K562 (cell line): ENCODE measurements at regions not wholly inside any gene's neighbourhood (a gene's known extent, or its start where the extent isn't known, plus 50 kb on each side); places are given as distances from the start of the nearest gene placed in this dataset.

Experiments
- CBFA2T3 ChIP-seq: fragments of 450-650 bp; IDR thresholded peaks from 2 replicates; pipeline ENCODE4 v1.6.1; 2017
- CBX3 ChIP-seq, 2 experiments: IDR thresholded peaks; 1 replicate in 1 of 2; 2 replicates in 1 of 2; pipeline ENCODE4 v1.6.1; 2012; ENCODE audit warnings: inconsistent platforms in 2 of 2, low read length in 2 of 2, borderline replicate concordance in 1 of 2, control low read depth in 1 of 2
- ERF ChIP-seq: fragments of 450-650 bp; formaldehyde crosslinking; IDR thresholded peaks from 2 replicates; pipeline ENCODE4 v1.4.0; 2020; ENCODE audit warnings: mild to moderate bottlenecking, mixed read lengths
- GTF2A2 ChIP-seq: IDR thresholded peaks from 2 replicates; pipeline ENCODE4 v1.6.1; 2016; ENCODE audit warnings: mild to moderate bottlenecking, missing genetic modification characterization, missing compliant biosample characterization
- NBN ChIP-seq: fragments of 450-650 bp; IDR thresholded peaks from 2 replicates; pipeline ENCODE4 v1.6.1; 2016; ENCODE audit warnings: low read depth, mild to moderate bottlenecking
- ZC3H4 ChIP-seq: sonication (generic); formaldehyde crosslinking; IDR thresholded peaks from 2 replicates; pipeline ENCODE4 v1.9.0; 2021; ENCODE audit warnings: missing genetic modification reagents, borderline replicate concordance
- ZNF140 ChIP-seq: fragments of 250-450 bp; sonication (Bioruptor Pico); IDR thresholded peaks from 2 replicates; pipeline ENCODE4 v1.8.0; 2021; ENCODE audit warnings: moderate library complexity, mild to moderate bottlenecking, inconsistent platforms
- ZNF699 ChIP-seq: fragments of 250-450 bp; sonication (Bioruptor Pico); IDR thresholded peaks from 2 replicates; pipeline ENCODE4 v1.8.0; 2021; ENCODE audit warnings: mild to moderate bottlenecking, moderate library complexity; ENCODE audit not compliant: insufficient replicate concordance
- TF ChIP-seq, protein P1 (sequence below): fragments of 250-450 bp; sonication (Bioruptor Pico); IDR thresholded peaks from 2 replicates; pipeline ENCODE4 v1.4.0; 2020; ENCODE audit warnings: mild to moderate bottlenecking, moderate library complexity

DNA sequence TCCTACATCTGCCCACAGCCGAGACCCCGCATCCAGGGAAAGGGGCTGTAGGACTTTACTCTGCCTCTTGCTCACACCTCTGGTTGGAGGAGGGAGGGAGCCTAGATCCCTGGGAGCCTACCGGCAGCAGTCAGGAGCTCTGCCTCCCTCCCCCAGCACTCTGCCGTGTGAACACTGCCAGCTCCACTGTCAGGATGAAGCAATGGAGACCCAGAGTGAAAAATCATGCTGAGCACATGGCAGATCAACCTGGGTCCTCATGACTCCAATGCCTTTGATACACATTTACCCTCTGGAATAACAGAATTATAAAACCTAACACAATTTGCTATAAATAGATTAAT, 477.7 kb downstream of the TNS3 start (continued):
- TF ChIP-seq ERF (CRISPR knock-in tag) (no peak), CBX3 (IDR thresholded peaks at IDR 0.05; ENCODE audit: borderline replicate concordance in 1 of 2, low read length in 2 of 2) (no peak), NBN (no peak), ZC3H4 (CRISPR knock-in tag) (no peak), ZNF140 (CRISPR knock-in tag) (no peak), ZNF699 (CRISPR knock-in tag) (no peak), GTF2A2 (tag) (no peak), CBFA2T3 (no peak)
- TF ChIP-seq, protein P1, sequence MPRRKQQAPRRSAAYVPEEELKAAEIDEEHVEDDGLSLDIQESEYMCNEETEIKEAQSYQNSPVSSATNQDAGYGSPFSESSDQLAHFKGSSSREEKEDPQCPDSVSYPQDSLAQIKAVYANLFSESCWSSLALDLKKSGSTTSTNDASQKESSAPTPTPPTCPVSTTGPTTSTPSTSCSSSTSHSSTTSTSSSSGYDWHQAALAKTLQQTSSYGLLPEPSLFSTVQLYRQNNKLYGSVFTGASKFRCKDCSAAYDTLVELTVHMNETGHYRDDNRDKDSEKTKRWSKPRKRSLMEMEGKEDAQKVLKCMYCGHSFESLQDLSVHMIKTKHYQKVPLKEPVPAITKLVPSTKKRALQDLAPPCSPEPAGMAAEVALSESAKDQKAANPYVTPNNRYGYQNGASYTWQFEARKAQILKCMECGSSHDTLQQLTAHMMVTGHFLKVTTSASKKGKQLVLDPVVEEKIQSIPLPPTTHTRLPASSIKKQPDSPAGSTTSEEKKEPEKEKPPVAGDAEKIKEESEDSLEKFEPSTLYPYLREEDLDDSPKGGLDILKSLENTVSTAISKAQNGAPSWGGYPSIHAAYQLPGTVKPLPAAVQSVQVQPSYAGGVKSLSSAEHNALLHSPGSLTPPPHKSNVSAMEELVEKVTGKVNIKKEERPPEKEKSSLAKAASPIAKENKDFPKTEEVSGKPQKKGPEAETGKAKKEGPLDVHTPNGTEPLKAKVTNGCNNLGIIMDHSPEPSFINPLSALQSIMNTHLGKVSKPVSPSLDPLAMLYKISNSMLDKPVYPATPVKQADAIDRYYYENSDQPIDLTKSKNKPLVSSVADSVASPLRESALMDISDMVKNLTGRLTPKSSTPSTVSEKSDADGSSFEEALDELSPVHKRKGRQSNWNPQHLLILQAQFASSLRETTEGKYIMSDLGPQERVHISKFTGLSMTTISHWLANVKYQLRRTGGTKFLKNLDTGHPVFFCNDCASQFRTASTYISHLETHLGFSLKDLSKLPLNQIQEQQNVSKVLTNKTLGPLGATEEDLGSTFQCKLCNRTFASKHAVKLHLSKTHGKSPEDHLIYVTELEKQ: no peak
